22Rv1 (cell line): ENCODE measurements at regions not wholly inside any gene's neighbourhood (a gene's known extent, or its start where the extent isn't known, plus 50 kb on each side); places are given as distances from the start of the nearest gene placed in this dataset.
"Not testable (repeated sequence)": the region's sequence is repeated elsewhere in the genome, so short reads cannot be mapped to it uniquely, and the experiment has no call there.

Source experiments
- CTCF ChIP-seq: fragments of 450-650 bp; IDR thresholded peaks from 2 replicates; pipeline ENCODE4 v1.5.1; 2017; ENCODE audit warnings: mild to moderate bottlenecking
- ZFX ChIP-seq: fragments of 450-650 bp; IDR thresholded peaks from 2 replicates; pipeline ENCODE4 v1.6.1; 2017; ENCODE audit warnings: antibody characterized with exemption, borderline replicate concordance

GRCh38 chr6:148645049-148645448 lies 101.8 kb upstream of the UST start:
- TF ChIP-seq CTCF, ZFX: not testable (repeated sequence)
